IPS-NIHi11 (cell line): ENCODE measurements at regions not wholly inside any gene's neighbourhood (a gene's known extent, or its start where the extent isn't known, plus 50 kb on each side); places are given as distances from the start of the nearest gene placed in this dataset.
"Not testable (repeated sequence)": the region's sequence is repeated elsewhere in the genome, so short reads cannot be mapped to it uniquely, and the experiment has no call there.

Source experiments
- DNase-seq: peaks from one replicate; pipeline ENCODE4 v3.0.0; 2012; ENCODE audit warnings: mixed read lengths, low spot score

DNA sequence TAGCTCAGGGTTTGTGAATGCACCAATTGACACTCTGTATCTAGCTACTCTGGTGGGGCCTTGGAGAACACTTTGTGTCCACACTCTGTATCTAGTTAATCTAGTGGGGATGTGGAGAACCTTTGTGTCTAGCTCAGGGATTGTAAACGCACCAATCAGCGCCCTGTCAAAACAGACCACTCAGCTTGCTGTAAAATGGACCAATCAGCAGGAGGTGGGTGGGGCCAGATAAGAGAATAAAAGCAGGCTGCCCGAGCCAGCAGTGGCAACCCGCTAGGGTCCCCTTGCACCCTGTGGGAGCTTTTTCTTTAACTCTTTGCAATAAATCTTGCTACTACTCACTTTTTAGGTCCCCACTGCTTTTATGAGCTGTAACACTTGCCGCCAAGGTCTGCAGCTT lies 115.6 kb upstream of the MBNL1 start:
- DNase-seq: not testable (repeated sequence)

DNA sequence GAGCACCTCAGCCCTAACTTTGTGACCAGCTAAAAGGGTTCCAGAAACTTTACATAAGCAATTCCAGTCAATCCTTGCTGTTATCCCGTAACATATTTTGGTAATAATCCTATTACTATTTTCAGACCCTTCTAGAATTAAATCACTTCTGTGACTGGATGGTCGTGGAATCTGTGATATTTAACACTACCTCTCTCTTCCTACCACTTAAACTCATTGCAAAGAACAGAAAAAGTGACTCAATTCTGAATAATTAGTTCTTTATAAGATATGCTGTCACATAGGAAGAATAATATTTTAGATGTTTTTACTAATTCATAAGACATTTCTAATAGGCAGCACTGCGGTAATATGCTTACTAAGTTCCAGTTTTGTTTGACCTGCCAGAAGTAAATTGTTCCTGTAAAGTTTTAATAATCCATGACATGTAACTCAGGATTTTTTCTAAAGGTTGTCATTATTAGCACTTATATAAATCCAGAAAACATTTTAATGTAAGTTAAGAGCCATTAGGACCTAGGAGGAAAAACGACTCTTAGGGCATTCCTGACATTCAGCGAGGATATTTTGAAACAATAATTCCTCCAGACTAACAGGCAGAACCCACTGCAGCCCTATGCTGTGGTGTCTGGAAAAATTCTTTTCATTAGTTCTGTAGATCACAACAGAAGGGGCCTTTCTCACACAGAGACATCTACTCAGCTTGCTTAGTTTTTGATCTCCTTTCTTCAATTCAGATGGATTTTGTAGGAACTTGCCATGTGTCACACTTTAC lies 113.3 kb upstream of the MBNL1 start:
- no peak for DNase-seq

DNA sequence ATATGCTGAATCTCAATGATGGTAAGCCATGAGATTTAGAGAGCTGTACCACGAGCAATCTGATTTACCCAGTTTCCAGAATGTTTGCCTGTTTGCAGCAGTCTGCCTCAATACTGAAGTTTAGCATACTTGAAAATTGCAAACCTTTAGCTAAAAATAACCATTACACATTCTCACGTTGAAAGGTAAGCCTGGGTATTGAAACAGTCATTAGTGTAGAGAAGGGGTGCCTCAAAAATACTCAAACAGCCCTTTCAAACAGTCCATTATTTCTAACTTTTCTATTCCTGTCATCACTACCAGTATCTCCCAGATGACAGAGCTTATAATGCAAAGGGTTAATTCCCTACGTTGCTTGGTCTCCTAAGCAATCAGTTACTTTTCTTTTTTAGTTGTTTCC lies 111.8 kb upstream of the MBNL1 start:
- DNase-seq: no peak

DNA sequence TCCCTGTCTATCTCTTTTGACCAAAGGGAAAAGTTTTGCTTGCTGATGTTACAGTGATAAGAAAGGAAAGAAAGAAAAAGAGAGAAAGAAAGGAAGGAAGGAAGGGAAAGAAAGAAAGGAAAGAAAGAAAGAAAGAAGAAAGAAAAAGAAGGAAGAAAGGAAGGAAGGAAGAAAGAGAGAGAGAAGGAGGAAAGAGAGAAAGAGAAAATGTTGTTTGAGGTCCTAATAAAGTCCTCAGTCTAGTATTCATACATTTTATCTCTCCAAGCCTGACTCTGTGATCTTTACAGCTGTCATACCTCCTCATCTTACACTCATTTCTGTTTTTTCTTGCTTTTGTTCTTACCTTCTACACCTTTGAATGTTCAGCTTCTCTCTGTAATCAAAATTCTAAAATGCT lies 111.4 kb upstream of the MBNL1 start:
- no peak for DNase-seq

DNA sequence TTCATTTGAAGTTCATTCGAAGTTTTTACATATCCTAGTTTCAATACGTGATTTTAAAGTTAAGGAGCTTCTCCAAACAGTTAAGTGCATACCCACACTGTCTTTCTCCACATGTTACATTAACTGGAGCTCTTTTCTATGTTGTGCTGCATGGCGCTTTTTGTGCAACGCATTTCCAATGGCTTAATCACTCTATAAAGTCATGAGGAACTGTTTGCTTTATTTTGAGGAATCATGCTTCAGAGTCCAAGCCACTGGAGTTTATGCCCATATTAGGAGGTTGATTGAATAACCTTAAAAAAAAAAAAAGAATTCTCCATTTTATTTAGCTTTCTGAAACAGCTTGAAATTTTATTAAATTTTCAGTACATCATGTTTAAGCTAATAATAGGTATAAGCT lies 109.4 kb upstream of the MBNL1 start:
- no peak for DNase-seq

DNA sequence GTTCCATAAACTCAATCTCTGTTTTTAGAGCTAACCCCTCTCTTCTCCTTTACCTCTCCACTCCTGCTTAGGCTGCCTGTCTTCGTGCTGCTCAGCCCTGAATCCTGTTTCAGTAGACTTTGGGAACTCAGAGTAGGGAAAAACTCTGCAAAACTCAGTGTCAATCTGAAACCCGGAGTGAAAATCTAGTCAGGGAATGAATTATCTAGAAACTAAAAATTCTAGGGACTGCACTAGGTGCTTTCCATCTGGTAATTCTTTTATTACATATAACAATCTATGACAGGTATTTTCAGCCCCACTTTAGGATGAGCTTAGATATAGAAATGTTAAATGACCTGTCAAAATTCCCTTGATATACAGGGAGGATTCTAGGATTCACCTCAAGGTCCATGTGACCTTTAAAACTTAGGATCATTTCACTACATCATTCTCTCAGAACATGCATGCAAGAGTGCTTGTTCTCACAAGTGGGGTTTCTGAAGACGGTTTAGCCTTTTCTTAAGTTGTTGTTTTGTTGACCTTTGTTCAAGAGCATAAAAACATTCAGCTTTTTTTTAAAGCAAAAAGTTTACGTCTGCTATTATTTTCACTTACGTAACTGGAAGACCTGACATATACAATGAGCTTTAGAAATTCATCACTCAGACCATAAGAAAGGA lies 108.2 kb upstream of the MBNL1 start:
- DNase-seq: no peak

DNA sequence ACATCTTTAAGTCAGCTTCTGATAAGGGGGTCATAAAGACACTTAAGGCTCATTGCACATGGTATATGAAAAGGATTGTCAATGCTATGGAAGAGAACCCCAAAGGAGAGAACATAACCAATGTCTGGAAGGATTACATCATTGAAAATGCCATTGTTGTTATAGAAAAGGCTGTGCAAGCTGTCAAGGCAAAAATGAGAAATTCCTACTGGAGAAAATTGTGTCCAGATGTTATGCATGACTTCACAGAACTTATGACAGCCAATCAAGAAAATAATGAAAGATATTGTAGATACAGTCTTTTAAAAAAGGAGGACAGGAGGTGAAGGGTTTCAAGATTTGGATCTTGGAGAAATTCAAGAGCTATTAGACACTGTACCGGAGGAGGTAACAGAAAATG lies 96.3 kb upstream of the MBNL1 start:
- no peak for DNase-seq

DNA sequence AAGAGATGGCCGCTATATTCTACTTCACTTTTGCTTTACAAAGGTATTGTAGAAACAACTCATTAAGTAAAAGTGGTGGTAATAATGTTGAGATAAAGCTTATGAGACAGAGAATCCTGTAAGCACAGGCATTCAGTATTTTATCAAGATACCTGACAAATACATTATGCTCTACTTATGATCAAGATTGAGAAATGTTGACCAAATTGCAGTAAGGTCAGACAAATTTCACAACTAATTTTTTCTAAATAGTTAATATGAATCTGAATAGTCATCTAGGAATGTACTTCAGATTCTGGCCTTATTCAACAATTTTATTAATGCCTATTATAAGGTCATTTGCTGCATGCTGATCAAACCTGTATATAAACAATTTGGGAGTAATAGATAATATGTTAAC lies 95.1 kb upstream of the MBNL1 start:
- no peak for DNase-seq

DNA sequence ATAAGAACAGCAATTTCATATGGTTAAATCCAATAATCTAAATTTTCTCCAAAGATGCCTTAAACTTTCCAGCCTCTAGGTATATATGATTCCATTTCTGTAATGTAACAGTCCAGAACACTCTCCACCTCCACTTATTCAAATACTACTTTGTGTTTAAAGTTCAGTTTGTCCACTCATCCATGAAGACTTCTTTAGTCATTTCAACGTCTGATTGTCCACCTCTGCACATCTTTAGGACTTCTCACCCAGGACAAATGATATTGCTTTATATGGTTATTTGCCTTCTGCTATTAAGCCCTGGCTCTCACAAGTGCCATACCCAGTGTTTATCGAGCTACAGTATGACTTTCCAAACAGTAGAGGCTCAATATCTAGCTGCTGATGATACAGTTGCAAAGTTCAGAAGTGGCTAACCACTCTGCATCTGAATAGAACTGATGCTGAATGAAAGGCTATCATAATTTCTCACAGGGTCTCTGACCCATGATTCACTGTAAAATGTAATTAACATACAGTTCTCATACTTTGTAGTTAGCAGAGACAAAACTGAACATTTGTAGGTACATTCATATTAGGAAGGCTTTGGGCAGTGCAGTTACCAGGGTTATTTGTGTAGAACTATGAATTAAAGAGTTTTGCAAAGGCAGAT lies 93.7 kb upstream of the MBNL1 start:
- no peak for DNase-seq

DNA sequence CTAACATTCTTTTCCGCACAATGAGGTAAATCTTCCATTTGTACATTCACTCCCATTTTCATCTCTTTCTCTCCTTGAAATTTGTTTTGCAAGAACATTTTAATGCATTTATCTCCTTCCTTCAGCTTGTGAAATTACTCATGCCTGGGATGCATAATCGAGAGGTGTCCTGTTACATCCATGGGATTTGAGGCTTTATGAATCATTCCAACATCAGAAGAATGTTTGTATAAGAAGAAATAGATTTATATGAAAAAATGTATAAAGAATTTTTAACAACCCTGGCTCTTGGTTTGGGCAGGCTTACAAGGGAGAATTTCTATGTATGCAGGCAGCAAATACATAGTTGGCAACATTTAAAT lies 93.2 kb upstream of the MBNL1 start:
- DNase-seq: no peak

DNA sequence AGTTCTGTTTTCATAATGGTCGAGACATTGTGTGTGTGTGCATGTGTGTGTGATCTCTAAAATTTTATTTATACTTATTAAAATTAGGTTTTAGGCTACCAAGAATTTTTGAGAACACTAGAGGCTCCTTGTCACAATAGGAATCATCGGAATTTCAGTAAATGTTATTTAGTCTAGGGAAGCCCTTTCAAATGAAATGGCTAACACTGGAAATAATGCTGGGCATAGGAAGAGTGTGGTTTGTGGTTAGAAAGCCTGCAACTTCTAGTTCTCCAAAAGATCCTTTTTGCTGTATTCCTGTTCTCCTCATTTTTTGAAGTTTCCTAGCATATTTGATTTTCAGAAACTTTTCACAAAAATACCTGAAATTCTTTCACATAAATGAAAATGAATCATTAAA lies 92.5 kb upstream of the MBNL1 start:
- DNase-seq: no peak

DNA sequence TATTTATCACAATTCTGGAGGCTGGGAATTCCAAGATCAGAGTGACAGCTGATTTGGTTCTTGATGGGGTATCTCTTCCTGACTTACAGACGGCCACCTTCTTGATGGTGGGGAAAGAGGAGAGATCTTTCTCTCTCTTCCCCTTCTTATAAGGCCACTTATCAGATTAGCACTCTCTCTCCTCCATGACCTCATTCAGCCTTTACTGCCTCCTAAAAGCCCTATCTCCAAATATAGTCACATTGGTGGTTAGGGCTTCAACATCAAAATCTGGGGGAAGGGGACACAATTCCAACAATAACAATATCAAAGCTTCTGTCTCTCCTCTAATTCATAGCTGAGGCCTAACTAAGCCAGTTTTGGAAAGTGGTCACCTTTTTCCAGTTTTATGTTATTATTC lies 91.7 kb upstream of the MBNL1 start:
- no peak for DNase-seq

DNA sequence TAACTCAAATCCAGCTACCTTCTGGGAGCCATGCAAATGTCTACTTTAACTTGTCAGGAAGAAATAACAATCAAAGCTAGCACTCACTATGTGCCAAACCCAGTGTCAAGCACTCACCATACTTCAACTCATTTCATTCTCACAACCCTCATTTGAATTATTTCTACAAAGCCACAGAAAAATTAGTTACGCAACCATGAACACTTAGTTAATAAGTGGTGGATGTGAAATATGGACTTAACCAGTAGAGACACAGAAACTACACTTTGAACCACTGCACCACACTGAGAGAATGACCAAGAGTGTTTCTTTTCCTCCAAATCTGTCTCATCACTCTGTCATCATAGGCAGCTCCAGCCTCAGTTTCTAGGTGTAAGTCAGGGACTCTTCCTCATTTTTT lies 91.0 kb upstream of the MBNL1 start:
- DNase-seq: no peak

DNA sequence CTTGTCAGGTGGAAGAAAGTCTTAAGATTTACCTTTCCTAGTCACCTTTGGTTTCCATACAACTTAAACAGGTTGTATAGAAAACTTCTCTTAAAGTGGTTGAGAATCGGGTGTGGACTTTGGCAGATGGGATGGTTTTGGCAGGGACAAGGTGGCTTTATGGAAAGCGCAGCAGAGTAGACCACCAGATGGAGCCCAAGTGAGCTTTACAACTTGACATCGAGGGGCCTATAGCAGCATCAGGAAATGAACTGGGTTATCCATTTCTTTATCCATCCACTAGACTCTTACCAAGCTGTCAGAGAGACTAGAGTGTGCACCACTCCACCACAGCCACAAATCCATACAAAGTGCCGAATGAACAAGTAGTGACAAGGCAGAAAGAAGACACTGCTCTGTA lies 85.3 kb upstream of the MBNL1 start:
- DNase-seq: peak; percentile 45

DNA sequence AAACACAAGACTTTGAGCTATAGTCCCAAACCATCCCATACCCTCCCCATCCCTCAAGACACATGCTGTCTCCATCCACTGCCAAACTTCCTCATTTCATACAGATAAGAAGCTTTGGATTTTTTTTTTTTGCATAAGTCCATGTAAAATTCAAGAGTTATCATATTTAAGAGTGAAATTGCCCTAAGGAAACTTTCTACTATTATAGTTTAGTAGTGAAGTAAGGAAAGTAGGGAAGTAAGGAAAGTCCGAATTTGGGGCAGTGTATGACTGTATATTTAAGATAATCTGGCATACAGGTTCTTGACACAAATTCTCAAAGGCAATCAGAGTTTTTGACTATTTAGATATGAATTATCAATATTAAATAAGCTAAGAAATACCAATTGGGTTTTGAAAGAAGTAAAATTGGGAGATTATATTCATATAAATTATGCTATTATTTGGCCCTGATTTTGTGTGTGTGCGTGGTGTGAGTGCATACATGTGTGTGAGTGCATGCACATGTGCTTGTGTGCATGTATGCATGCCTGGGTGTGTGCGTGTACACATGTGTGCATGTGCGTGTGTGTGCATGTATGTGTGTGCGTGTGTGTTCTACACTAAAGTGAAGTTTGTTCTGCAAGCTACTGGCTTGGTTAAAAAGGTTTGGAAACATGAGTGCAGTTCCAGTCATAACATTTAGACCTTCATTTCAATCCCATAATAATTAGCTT lies 83.6 kb upstream of the MBNL1 start:
- no peak for DNase-seq

DNA sequence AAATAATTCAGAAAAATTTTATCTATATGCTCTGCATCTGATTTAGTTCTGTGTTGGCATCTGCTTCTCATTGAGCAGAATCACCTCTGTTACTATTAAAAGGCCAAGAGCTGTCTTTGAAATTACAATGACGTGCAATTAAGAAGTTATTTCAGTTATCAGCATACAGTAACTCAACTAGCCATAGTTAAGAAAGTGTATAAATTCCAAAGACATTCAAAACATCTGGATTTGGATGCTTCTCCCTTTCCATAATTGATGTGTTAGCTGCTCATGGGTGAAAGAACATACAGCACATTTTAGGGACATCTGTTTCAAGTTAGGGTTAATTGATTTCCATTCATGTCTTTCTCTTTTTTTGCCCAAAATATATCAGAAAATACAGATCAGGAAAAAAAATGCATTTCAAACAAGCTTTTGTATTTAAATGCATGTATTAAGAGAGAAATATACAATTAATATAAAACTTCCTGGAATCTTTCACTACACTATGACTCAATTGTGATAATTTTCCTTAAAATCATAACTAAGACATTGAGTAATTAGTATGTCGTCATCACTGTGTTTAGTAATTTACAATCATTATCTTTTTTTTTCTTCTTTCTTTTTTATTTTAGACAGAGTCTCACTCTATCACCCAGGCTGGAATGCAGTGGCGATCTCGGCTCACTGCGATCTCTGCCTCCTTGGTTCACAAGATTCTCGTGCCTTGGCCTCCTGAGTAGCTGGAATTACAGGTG lies 82.7 kb upstream of the MBNL1 start:
- no peak for DNase-seq

DNA sequence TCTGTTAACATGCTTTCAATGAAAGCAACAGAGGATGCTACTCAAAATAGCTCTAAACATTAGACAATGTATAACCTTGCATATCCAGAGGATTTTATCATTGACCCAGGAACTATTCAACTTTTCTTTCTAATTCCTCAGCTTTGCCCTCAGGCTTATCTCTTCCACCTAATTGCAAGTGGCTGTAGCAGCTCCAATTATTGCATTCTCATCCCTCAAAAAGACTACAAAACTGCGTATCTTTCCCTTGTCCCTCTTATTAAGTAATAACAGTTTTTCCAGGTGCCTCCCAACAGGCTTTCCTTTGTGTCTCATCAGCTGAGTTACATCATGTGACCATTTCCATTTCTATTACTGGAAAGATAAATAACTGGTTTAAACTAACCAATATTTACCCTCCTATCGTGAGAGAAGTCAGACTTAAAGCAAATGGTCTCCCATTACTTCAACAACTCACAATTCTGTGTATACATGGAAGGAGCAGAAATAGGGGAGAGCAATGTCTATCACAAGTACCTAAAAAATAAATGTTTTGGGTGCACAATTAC lies 78.0 kb upstream of the MBNL1 start:
- DNase-seq: no peak

DNA sequence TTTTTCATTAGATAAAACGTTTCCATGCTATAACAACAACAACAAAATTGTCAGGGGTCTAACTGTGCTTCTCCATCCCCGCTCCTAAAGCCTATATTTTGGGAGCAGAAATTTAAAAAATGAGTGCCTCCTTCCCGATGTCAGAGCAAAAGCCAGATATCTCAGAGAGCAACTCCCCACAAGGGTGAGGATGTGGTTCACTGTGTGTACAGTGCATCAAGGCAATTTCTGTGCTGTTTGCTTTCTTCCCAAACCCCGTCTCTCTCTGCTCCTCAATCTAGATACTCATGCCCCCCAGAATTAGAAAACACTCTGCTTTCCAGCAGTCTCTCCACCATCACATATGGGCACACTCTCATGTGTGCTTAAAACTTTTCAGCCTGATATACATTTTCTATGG lies 76.7 kb upstream of the MBNL1 start:
- DNase-seq: no peak

DNA sequence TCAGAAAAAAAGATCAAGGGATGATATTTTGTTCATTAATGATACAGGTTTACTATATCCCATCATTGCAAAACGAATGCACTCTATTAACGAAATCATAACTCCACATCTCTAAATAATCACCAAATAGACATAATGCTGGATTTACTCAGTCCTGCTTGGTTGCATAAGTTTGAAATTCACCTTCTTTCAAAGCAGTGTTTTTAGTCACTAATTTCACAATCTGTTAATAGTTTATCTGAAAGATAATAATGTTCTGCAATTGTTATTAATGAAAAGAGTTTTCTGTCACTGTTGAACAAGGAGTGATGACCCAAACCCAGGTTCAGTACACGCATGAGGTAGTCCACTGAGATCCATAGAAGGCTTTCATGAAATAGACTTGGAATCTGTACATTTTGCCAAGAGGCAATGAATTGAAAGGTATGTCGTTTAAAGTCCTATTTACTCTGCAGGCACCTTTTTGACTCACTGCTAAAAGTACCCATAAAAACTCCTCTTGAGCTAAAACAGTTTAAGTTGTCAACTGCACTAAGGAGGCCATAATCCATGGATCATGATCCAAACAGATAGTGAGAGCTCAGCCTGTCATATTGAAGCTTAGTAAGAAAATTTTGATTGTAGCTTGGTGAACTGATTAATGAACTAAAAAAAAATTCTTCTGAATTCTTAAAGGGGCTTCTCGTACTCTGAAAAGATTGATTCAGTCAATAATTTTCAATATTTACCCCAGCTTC lies 75.6 kb upstream of the MBNL1 start:
- no peak for DNase-seq

DNA sequence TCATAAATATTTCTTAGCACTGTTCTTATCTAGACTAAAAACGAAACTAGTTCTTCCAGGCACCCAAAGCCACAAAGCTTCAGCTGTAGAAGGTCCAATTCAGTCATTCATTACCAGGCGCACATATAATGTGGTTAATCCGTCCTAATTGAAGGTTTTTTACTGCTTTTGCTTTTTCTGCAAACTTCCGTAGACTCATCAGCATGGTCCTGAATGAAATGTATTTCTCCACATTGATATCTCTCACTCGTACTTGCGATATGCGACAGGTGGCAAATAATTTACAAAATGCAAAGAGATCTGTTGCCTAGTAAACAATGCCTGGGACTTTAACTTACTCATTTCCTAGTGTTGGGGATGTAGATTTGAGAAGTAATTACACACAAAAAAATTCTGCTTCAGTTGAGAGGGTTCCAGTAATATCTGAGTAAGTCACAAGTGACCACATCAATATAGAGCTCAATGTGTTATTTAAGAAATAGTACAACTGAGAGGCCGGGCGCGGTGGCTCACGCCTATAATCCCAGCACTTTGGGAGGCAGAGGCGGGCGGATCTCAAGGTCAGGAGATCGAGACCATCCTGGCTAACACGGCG lies 75.0 kb upstream of the MBNL1 start:
- no peak for DNase-seq

DNA sequence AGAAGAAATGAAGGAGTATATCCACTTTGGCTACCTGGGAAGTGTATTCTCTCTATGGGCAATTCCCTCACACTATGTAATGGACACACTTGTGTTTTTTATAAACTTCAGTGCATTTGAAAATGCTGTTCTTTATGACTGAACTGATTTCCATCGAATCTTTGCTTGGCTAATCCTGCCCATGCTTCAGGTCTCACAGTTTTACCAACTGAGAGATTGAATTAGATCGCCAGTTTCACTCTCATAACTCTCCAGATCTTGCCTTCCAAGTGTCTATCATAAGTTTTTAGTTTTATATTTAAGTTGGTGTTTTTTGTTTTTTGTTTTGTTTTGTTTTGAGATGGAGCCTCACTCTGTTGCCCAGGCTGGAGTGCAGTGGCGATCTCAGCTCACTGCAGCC lies 73.5 kb upstream of the MBNL1 start:
- no peak for DNase-seq
